CD8-positive, alpha-beta memory T cell (primary cell): ENCODE measurements at regions not wholly inside any gene's neighbourhood (a gene's known extent, or its start where the extent isn't known, plus 50 kb on each side); places are given as distances from the start of the nearest gene placed in this dataset.

Experiments
- CTCF ChIA-PET: fragments of 350-600 bp; sonication (Branson Sonifier 250); formaldehyde crosslinking; loops from one replicate; lab custom pipeline; 2021; ENCODE audit warnings: antibody characterized with exemption; lab: Charles Lee
- POLR2A ChIA-PET: fragments of 350-600 bp; sonication (Branson Sonifier 250); formaldehyde crosslinking; loops from one replicate; lab custom pipeline; 2021; ENCODE audit warnings: antibody characterized with exemption; lab: Charles Lee
- DNase-seq, 5 donors: peaks; one replicate each; pipeline versions ENCODE4 v3.0.0 to v3.0.0-alpha.2; 2020 to 2022; ENCODE audit warnings: mixed read lengths in 1 of 5
- H3K27ac ChIP-seq: one replicate; pipeline ENCODE4 v1.7.0; 2013; ENCODE audit warnings: low read depth, mild to moderate bottlenecking, low read length, moderate library complexity
- H3K27me3 ChIP-seq: 2 replicates; pipeline ENCODE4 v1.7.0; 2013; ENCODE audit warnings: low read length, mild to moderate bottlenecking; ENCODE audit not compliant: insufficient read depth, poor library complexity, severe bottlenecking
- H3K36me3 ChIP-seq: 2 replicates; pipeline ENCODE4 v1.7.0; 2013; ENCODE audit warnings: mild to moderate bottlenecking, low read length, moderate library complexity; ENCODE audit not compliant: insufficient read depth
- H3K4me1 ChIP-seq: 2 replicates; pipeline ENCODE4 v1.7.0; 2013; ENCODE audit warnings: mild to moderate bottlenecking, low read length, moderate library complexity; ENCODE audit not compliant: insufficient read depth
- H3K4me3 ChIP-seq: 2 replicates; pipeline ENCODE4 v1.7.0; 2013; ENCODE audit warnings: mild to moderate bottlenecking, low read length
- H3K9me3 ChIP-seq: 2 replicates; pipeline ENCODE4 v1.7.0; 2013; ENCODE audit warnings: mild to moderate bottlenecking, low read length
- H3K27ac Mint-ChIP-seq, 8 donors: one replicate each; pipeline ENCODE4 v1.8.0; 2020 to 2021; ENCODE audit warnings: mixed read lengths in 8 of 8, mild to moderate bottlenecking in 6 of 8, inconsistent platforms in 3 of 8, moderate library complexity in 3 of 8
- H3K27me3 Mint-ChIP-seq, 2 donors: one replicate each; pipeline ENCODE4 v1.8.0; 2020 to 2021; ENCODE audit warnings: mixed read lengths in 2 of 2, mild to moderate bottlenecking in 1 of 2, moderate library complexity in 1 of 2
- H3K36me3 Mint-ChIP-seq, 3 donors: one replicate each; pipeline ENCODE4 v1.8.0; 2020 to 2021; ENCODE audit warnings: mixed read lengths in 3 of 3, inconsistent platforms in 1 of 3, mild to moderate bottlenecking in 1 of 3
- H3K4me1 Mint-ChIP-seq, 3 donors: one replicate each; pipeline ENCODE4 v1.8.0; 2020 to 2021; ENCODE audit warnings: mixed read lengths in 3 of 3, inconsistent platforms in 1 of 3, mild to moderate bottlenecking in 1 of 3
- H3K4me3 Mint-ChIP-seq, 7 donors: one replicate each; pipeline ENCODE4 v1.8.0; 2020 to 2021; ENCODE audit warnings: mixed read lengths in 7 of 7, mild to moderate bottlenecking in 6 of 7, moderate library complexity in 4 of 7, inconsistent platforms in 2 of 7
- H3K9me3 Mint-ChIP-seq, 5 donors: one replicate each; pipeline ENCODE4 v1.8.0; 2020 to 2022; ENCODE audit warnings: mixed read lengths in 5 of 5, mild to moderate bottlenecking in 3 of 5, moderate library complexity in 2 of 5, inconsistent platforms in 1 of 5

DNA sequence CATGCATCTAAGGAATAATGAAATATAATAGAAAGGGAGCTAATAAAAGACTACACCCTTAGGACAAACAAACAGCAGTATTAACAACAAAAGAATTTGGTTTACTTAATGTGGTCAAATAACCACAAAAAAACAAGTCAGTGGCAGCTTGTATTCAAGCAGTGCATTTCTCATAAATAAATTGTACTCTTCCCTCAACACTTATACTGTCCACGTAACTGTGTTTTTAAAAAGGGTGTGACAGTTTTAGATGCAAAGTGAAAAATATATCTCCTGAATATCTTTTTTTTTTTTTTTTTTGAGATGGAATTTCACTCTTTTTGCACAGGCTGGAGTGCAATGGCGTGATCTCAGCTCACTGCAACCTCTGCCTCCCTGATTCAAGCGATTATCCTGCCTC lies 698.2 kb upstream of the CADM2 start:
- no peaks in the 10 kb centered on the region for H3K4me1 Mint-ChIP-seq
- no peak overlapping the region for H3K4me3 Mint-ChIP-seq
- H3K4me3 ChIP-seq: no peak overlapping the region
- H3K4me1 ChIP-seq: no peaks in the 10 kb centered on the region
- H3K9me3 Mint-ChIP-seq: peaks cover 11 to 42% (median 12%) of the 10 kb centered on the region in 5 donors
- no peak overlapping the region for H3K27ac ChIP-seq
- ChIA-PET CTCF (no interaction called here), POLR2A (no interaction called here)
- no peaks in the 10 kb centered on the region for H3K36me3 Mint-ChIP-seq
- H3K36me3 ChIP-seq: no peaks in the 10 kb centered on the region
- H3K27ac Mint-ChIP-seq: no peak overlapping the region
- DNase-seq: no peak
- no peaks in the 10 kb centered on the region for H3K27me3 ChIP-seq
- no peaks in the 10 kb centered on the region for H3K9me3 ChIP-seq
- no peaks in the 10 kb centered on the region for H3K27me3 Mint-ChIP-seq

DNA sequence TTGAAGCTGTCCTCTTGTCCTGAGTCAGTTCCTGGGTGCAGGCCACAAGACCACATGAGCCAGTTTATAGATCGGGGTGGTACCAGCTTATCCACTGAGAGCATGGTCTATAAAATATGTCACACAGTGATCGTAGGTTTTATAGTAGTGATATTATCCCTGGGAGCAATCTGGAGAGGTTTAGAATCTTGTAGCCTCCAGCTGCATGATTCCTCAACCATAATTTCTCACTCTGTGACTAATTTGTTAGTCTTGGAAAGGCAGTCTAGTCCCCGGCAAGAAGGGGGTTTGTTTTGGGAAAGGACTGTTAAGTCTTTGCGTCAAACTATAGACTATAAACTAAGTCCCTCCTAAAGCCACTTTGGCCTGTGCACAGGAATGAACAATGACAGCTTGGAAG lies 693.0 kb upstream of the CADM2 start:
- H3K36me3 Mint-ChIP-seq: no peaks in the 10 kb centered on the region
- H3K4me3 ChIP-seq: no peak overlapping the region
- no peaks in the 10 kb centered on the region for H3K4me1 Mint-ChIP-seq
- no peaks in the 10 kb centered on the region for H3K27me3 Mint-ChIP-seq
- no peaks in the 10 kb centered on the region for H3K36me3 ChIP-seq
- no peaks in the 10 kb centered on the region for H3K27me3 ChIP-seq
- H3K9me3 Mint-ChIP-seq: peaks cover 14 to 43% (median 22%) of the 10 kb centered on the region in 5 donors
- CTCF ChIA-PET: no interaction called here
- H3K4me1 ChIP-seq: no peaks in the 10 kb centered on the region
- DNase-seq: no peak
- H3K9me3 ChIP-seq: no peaks in the 10 kb centered on the region
- POLR2A ChIA-PET: no interaction called here
- no peak overlapping the region for H3K27ac ChIP-seq
- no peak overlapping the region for H3K27ac Mint-ChIP-seq
- H3K4me3 Mint-ChIP-seq: no peak overlapping the region

DNA sequence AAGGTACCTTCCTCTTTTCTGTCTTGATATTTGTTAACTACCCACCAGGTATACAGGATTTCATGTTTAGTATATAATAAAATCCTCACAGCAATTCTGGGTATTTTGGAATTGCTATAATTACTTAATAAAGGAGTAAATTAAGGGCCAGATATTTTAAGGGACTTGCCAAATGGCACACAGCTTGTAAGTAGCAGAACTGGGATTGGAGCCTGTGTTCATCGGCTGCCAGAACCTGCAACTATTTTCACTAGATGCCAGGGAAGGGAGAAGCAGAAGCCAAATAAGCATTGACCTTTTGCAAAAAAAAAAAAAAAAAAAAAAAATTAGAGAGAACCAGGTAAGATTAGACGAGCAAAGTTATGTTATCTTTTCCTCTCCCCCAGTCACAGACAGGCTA lies 683.3 kb upstream of the CADM2 start:
- Histone ChIP-seq H3K4me3 (no peak overlapping the region), H3K36me3 (no peaks in the 10 kb centered on the region), H3K27ac (no peak overlapping the region), H3K9me3 (no peaks in the 10 kb centered on the region), H3K27me3 (no peaks in the 10 kb centered on the region), H3K4me1 (no peaks in the 10 kb centered on the region)
- DNase-seq: no peak
- H3K9me3 Mint-ChIP-seq: peaks cover 0 to 21% (median 3%) of the 10 kb centered on the region in 5 donors
- H3K36me3 Mint-ChIP-seq: no peaks in the 10 kb centered on the region
- ChIA-PET POLR2A (no interaction called here), CTCF (no interaction called here)
- H3K4me1 Mint-ChIP-seq: no peaks in the 10 kb centered on the region
- H3K27ac Mint-ChIP-seq: no peak overlapping the region
- no peaks in the 10 kb centered on the region for H3K27me3 Mint-ChIP-seq
- H3K4me3 Mint-ChIP-seq: no peak overlapping the region

DNA sequence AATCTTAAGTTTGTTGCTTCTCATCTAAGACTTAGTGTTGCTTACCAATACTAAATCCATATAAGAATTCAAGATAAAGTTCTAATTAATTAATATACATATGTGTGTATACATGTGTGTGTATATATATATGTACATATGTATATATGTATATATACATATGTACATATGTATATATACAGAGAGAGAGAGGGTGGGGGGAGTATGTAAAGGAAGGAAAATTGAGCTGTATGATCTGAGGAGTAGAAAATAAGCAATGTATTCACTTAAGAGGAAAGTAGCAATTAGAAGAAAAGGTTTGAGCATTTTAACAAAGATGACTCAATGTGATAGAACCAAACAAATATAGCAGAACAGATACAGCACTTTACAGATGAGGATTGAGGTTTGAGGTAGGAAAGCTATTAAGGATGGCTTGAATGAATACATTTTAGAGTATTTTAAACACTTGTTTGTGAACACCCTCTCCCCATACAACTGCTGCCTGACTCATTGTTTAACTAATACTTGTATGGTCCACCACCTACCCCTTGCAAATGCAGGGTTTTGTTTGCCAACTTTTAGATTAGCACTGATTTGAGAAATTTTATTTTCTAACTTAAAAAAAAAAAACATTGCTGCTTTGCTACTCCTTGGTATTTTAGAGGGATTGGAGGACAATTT lies 681.1 kb upstream of the CADM2 start:
- ChIA-PET POLR2A (no interaction called here), CTCF (no interaction called here)
- Mint-ChIP-seq H3K36me3 (no peaks in the 10 kb centered on the region), H3K27me3 (no peaks in the 10 kb centered on the region), H3K4me1 (no peaks in the 10 kb centered on the region), H3K9me3 (peaks cover 0 to 19% (median 4%) of the 10 kb centered on the region in 5 donors), H3K4me3 (no peak overlapping the region), H3K27ac (no peak overlapping the region)
- no peaks in the 10 kb centered on the region for H3K36me3 ChIP-seq
- H3K4me1 ChIP-seq: no peaks in the 10 kb centered on the region
- DNase-seq: no peak
- H3K9me3 ChIP-seq: no peaks in the 10 kb centered on the region
- no peak overlapping the region for H3K4me3 ChIP-seq
- no peaks in the 10 kb centered on the region for H3K27me3 ChIP-seq
- no peak overlapping the region for H3K27ac ChIP-seq

DNA sequence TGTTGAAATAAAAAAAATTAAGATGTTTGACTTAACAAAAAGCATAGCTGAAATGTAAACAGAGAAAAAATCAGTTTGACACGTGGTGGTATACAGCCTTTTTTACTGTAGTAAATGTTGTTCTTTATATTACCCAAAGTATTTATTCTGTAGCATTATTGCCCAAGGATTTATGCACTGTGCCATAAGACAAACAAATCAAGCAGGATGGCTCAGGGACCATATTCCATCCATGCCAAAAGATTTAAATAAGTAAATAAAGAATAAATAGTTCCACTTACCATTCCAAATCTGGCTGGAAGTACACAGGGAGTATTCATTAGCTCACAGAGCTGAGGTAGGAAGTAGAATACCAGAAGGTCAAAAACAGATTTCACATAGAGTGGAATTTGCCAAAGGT lies 666.7 kb upstream of the CADM2 start:
- peaks cover 3 to 37% (median 9%) of the 10 kb centered on the region in 5 donors for H3K9me3 Mint-ChIP-seq

DNA sequence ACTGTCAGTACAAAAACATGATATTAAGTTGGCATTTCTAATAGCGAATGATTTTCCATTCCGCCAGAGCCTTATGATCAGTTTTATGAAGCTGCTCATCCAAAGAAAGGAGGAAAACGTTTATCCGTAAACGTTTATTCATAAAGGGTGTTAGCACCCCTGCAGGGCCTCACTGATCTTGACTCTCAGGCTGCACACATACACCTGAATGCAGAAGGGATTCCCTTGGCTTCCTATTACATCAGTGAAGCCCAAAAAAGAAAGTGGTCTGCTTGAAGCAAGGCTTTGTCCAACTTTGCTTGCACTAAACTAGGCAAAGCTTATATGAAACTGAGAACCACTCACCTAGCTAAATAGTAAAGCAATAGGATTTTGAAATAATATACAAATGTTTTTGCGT lies 659.5 kb upstream of the CADM2 start:
- Mint-ChIP-seq H3K9me3 (peaks cover 0 to 13% (median 9%) of the 10 kb centered on the region in 5 donors), H3K4me3 (no peak overlapping the region), H3K27me3 (no peaks in the 10 kb centered on the region), H3K27ac (no peak overlapping the region), H3K36me3 (no peaks in the 10 kb centered on the region), H3K4me1 (no peaks in the 10 kb centered on the region)
- H3K27me3 ChIP-seq: no peaks in the 10 kb centered on the region
- H3K4me3 ChIP-seq: no peak overlapping the region
- H3K27ac ChIP-seq: no peak overlapping the region
- no peaks in the 10 kb centered on the region for H3K9me3 ChIP-seq
- DNase-seq: no peak
- CTCF ChIA-PET: no interaction called here
- H3K4me1 ChIP-seq: no peaks in the 10 kb centered on the region
- no peaks in the 10 kb centered on the region for H3K36me3 ChIP-seq
- POLR2A ChIA-PET: no interaction called here

More for the DNA sequence above, 666.7 kb upstream of the CADM2 start:
- Histone ChIP-seq H3K27me3 (no peaks in the 10 kb centered on the region), H3K4me3 (no peak overlapping the region), H3K9me3 (no peaks in the 10 kb centered on the region), H3K27ac (no peak overlapping the region), H3K4me1 (no peaks in the 10 kb centered on the region), H3K36me3 (no peaks in the 10 kb centered on the region)
- ChIA-PET POLR2A (no interaction called here), CTCF (no interaction called here)
- no peak overlapping the region for H3K27ac Mint-ChIP-seq
- H3K36me3 Mint-ChIP-seq: no peaks in the 10 kb centered on the region
- no peaks in the 10 kb centered on the region for H3K27me3 Mint-ChIP-seq
- DNase-seq: no peak
- no peak overlapping the region for H3K4me3 Mint-ChIP-seq
- no peaks in the 10 kb centered on the region for H3K4me1 Mint-ChIP-seq

DNA sequence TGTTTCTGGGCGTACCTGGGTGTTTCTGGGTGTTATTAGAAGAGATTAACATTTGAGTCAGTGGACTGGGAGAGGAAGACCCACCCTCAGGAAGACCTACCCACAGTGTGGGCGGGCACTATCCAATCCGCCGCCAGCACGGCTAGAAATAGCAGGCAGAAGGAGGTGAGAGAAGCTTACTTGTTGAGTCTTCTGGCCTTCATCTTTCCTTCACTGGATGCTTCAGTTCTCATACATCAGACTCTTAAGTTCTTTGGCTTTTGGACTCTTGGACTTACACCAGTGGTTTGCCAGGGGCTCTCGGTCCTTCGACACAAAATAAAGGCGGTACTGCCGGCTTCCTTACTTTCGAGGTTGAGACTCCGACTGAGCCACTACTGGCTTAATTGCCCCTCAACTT lies 654.6 kb upstream of the CADM2 start:
- H3K36me3 Mint-ChIP-seq: no peaks in the 10 kb centered on the region
- peaks cover 0 to 24% (median 10%) of the 10 kb centered on the region in 5 donors for H3K9me3 Mint-ChIP-seq
- H3K27ac Mint-ChIP-seq: no peak overlapping the region
- Histone ChIP-seq H3K9me3 (no peaks in the 10 kb centered on the region), H3K27ac (no peak overlapping the region), H3K36me3 (no peaks in the 10 kb centered on the region), H3K27me3 (no peaks in the 10 kb centered on the region), H3K4me3 (no peak overlapping the region), H3K4me1 (no peaks in the 10 kb centered on the region)
- ChIA-PET POLR2A (no interaction called here), CTCF (no interaction called here)
- DNase-seq: no peak
- H3K4me3 Mint-ChIP-seq: no peak overlapping the region
- H3K27me3 Mint-ChIP-seq: no peaks in the 10 kb centered on the region
- no peaks in the 10 kb centered on the region for H3K4me1 Mint-ChIP-seq

DNA sequence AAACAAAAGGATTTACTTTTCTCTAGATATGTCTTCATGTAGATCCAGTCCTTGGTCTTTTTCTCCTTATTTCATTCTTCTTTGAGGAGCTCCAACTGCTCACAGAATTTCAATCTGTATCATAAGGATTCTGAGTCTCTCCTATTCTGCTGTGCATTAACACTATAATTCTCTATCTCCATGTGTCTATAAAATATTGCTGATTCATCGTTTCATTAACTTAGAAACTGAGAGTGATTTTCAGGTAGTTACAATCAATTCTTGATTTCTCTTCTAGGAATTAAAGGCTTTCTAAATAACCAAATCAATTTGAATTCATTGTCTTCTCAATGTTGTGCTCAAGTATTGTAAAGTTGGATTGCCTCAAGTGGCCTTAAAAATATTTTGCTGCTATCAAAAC lies 651.5 kb upstream of the CADM2 start:
- Mint-ChIP-seq H3K27ac (no peak overlapping the region), H3K4me3 (no peak overlapping the region), H3K9me3 (peaks cover 2 to 31% (median 6%) of the 10 kb centered on the region in 5 donors), H3K27me3 (no peaks in the 10 kb centered on the region), H3K36me3 (no peaks in the 10 kb centered on the region), H3K4me1 (no peaks in the 10 kb centered on the region)
- Histone ChIP-seq H3K9me3 (no peaks in the 10 kb centered on the region), H3K36me3 (no peaks in the 10 kb centered on the region), H3K27ac (no peak overlapping the region), H3K4me1 (no peaks in the 10 kb centered on the region), H3K27me3 (no peaks in the 10 kb centered on the region), H3K4me3 (no peak overlapping the region)
- CTCF ChIA-PET: no interaction called here
- POLR2A ChIA-PET: no interaction called here
- DNase-seq: no peak
